ELF-1 (cell line): ENCODE measurements at regions not wholly inside any gene's neighbourhood (a gene's known extent, or its start where the extent isn't known, plus 50 kb on each side); places are given as distances from the start of the nearest gene placed in this dataset.
"Not testable (repeated sequence)": the region's sequence is repeated elsewhere in the genome, so short reads cannot be mapped to it uniquely, and the experiment has no call there.

Experiments used
- DNase-seq: peaks from one replicate; pipeline ENCODE4 v3.0.0-alpha.2; 2016; ENCODE audit warnings: low read depth, low spot score

DNA sequence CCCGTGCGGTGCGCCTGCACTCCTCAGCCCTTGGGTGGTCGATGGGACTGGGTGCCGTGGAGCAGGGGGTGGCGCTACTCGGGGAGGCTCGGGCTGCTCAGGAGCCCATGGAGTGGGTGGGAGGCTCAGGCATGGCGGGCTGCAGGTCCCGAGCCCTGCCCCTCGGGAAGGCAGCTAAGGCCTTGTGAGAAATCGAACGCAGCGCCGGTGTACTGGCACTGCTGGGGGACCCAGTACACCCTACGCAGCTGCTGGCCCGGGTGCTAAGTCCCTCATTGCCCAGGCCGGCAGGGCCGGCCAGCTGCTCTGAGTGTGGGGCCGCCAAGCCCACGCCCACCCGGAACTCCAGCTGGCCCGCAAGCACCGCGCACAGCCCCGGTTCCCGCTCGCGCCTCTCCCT is 396.9 kb upstream of the RIOK2 start:
- not testable (repeated sequence) for DNase-seq

GRCh38 chr5:97580746-97581145 is 397.7 kb upstream of the RIOK2 start:
- no peak for DNase-seq

DNA sequence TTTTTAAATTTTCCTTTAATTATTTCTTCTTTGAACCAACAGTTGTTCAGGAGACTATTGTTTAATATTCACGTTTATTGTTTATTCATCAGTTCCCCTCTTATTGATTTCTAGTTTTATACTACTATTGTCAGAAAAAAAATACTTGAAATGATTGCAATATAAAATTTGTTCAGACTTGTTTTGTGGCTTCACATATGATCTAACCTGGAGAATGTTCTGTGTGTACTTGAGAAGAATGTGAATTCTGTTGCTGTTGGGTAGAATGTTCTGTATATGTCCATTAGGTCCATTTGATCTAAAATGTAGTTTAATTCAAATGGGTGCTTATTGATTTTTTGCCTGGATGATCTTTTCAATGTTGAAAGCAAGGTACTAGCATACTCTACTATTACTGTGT is 408.7 kb upstream of the RIOK2 start:
- DNase-seq: no peak

- DNase-seq: no peak
These were observed 417.4 kb upstream of the RIOK2 start for GRCh38 chr5:97600486-97600885.

DNA sequence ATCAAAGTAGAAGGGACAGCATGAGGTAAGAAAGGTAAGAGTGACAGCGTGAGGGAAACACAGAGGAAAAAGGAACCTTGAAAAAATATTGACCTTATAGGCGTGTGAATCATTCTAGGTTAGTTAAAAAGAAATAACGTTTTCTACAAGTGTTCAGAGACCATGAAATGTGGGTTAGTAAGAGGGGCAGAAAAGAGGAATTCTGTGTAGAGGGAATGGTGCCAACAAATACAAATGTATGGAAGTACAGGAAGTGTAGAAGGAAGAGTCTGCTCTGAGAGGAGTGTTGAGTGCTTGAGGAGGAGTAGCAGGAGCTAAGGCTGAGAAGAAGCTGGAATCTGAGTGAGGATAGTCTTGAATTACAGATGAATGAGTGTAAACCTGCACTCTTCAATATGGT is 418.6 kb upstream of the RIOK2 start:
- DNase-seq: no peak

DNA sequence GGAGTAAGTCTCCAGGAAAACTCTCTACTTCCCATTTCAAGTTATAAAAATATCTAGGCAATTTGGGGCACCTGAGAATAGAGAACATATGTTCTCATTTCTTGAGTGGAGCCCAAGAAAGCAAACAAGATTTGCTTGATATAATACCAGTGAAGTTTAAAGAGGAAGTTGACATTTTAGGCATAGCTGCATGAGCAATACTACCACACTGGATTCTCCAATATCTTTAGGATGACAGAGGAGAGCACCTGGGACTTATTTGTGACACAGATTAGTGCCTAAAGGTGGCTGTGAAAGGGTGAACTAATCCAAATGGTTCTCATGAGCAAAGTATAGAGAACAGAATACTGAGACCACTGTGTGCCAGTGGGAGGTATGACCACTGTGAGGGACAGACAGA is 423.5 kb upstream of the RIOK2 start:
- DNase-seq: no peak

- no peak for DNase-seq
These were observed 425.5 kb upstream of the RIOK2 start for GRCh38 chr5:97608501-97608900.

DNA sequence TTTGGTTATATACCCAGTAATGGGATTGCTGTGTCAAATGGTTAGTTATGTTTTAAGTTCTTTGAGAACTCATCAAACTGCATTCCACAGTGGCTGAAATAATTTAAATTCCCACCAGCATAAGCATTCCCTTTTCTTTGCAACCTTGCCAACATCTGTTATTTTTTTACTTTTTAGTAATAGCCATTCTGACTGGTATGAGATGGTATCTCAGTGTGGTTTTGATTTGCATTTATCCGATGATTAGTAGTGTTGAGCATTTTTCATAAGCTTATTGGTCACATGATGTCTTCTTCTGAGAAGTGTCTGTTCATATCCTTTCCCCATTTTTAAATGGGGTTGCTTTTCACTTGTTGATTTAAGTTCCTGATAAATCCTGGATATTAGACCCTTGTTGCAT is 435.7 kb upstream of the RIOK2 start:
- DNase-seq: no peak

DNA sequence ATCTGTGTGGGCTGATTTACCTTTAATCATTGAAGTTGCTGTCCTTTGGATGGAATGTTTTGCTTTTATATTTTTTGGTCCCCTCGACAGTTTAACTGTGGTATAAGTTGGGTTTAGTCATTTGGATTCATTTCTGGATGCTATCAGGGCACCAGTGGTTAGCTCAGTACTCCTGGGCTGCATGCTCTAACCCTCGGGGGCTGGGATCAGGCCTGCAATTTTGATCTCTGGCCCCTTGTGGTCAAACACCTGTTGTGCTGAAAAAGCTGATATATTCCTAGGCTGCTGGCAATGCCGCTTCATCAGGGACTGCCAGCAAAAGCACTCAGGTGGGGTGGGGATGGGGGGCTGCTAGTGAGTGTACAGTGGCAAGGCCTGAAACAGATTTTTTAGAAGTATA is 440.4 kb upstream of the RIOK2 start:
- no peak for DNase-seq

DNA sequence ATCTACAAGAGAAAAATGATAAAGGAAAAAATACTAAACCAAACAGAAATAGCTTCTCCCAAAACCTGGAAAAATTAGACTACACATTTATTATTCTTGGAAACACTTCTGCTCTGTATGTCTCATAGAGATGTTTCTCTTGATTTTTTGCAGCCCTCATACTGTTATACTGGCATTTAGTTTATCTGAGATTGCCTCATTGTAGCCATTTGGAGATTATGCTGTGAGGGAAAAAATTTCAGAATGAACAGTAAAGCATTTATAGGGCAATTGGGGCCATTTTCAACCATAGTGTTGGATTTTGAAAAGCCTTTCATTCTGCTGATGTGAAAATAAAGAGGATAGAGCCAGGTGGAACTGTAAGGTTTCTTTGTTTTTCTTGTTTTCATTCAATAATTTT is 441.8 kb upstream of the RIOK2 start:
- DNase-seq: no peak

- no peak for DNase-seq
These were observed 444.2 kb upstream of the RIOK2 start for GRCh38 chr5:97627272-97627671.

- no peak for DNase-seq
These were observed 445.0 kb upstream of the RIOK2 start for GRCh38 chr5:97628031-97628430.

- DNase-seq: no peak
These were observed 445.8 kb upstream of the RIOK2 start for GRCh38 chr5:97628807-97629206.

DNA sequence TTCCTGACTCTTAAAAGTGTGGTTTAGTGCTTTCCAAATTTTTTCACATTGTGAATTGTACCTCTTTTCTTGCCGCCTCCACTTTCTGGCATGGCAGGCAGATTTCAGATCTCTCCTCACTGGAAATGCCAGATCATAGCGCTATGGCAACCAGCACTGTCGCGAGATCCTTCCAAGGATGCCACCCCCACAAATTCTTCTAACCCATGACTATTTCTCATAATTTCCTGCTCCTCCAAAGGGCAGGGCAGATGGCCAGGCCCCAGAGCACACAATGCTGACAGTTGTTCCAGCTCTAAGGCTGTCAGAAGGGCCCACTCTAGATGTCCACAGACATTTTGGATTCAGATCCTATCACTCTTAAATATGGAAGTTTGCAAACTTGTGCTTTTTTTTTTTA is 446.2 kb upstream of the RIOK2 start:
- DNase-seq: no peak

DNA sequence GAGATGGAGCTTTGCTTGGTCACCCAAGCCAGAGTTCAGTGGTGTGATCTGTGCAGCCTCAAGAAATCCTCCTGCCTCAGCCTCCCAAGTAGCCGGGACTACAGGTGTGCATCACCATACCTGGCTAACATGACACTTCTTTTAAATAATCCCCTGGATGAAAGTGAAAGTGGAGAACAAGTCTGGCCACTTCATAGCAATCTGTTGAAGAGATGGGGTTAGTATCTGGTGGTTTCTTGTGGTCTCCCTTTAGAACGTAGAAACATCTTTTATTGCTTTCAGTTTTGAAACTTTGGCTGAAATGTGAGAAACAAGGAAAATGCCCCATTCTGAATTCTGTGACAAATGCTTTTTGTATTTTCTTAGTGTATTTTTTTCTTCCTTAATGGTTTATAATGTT is 452.5 kb upstream of the RIOK2 start:
- no peak for DNase-seq

GRCh38 chr5:97636766-97637165 is 453.7 kb upstream of the RIOK2 start:
- DNase-seq: no peak

GRCh38 chr5:97641081-97641480 is 458.0 kb upstream of the RIOK2 start:
- no peak for DNase-seq

- no peak for DNase-seq
These were observed 461.2 kb upstream of the RIOK2 start for GRCh38 chr5:97644206-97644605.

GRCh38 chr5:97644896-97645295 is 461.8 kb upstream of the RIOK2 start:
- DNase-seq: no peak

DNA sequence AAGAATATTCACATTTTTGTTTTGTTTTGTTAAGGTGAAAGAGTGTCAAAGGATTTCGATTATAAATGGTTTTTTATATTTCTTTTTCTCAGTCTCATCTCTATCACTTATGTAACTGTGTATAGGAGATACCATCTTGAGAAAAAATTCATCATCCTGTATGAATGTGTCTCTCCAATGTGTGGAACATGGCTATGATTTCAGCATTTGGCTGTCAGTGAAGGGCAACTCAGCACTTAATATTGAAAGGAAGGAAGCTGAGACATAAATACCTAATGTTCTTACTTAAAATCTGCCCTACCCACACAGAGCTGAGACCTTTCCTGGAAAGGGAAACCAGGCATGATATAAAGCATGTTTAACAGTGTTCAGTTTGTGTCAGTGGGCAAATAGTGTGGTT is 474.2 kb upstream of the RIOK2 start:
- DNase-seq: no peak

GRCh38 chr5:97658116-97658900 is 475.3 kb upstream of the RIOK2 start:
- DNase-seq: no peak

GRCh38 chr5:97666783-97667182 is 483.7 kb upstream of the RIOK2 start:
- DNase-seq: no peak

DNA sequence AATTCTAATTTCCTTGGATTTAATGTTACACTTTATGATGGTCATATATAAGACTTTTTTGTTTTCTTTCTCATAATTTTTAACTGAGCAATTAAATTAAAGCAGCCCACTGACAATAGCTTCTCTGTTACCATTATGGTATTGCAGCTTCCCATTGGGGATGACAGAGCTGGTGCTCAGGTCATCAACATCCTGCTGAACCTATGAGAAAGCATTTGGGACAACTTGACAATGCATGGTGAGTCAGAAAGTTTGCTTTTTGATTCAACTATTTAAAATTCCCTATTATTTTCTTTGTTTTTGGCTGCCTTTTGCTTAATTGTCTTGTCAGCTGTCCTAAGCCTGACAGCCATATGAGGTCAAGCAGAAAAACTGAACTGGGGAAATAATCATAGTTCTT is 487.4 kb upstream of the RIOK2 start:
- no peak for DNase-seq

GRCh38 chr5:97676608-97677007 is 493.6 kb upstream of the RIOK2 start:
- no peak for DNase-seq
